PC-3 (cell line): ENCODE measurements at regions not wholly inside any gene's neighbourhood (a gene's known extent, or its start where the extent isn't known, plus 50 kb on each side); places are given as distances from the start of the nearest gene placed in this dataset.

Experiments used
- EZH2 ChIP-seq: fragments of 300-600 bp; sonication (generic); IDR thresholded peaks from one replicate; pipeline ENCODE4 v1.6.1; 2017; ENCODE audit warnings: antibody characterized with exemption, mild to moderate bottlenecking, low read length; ENCODE audit not compliant: unreplicated experiment
- TF ChIP-seq, protein P1 (sequence below): fragments of 300-600 bp; sonication (generic); conservative IDR thresholded peaks from 2 replicates; pipeline ENCODE4 v1.5.1; 2017; ENCODE audit warnings: antibody characterized with exemption, low read depth, mild to moderate bottlenecking, low read length

- TF ChIP-seq, protein P1, sequence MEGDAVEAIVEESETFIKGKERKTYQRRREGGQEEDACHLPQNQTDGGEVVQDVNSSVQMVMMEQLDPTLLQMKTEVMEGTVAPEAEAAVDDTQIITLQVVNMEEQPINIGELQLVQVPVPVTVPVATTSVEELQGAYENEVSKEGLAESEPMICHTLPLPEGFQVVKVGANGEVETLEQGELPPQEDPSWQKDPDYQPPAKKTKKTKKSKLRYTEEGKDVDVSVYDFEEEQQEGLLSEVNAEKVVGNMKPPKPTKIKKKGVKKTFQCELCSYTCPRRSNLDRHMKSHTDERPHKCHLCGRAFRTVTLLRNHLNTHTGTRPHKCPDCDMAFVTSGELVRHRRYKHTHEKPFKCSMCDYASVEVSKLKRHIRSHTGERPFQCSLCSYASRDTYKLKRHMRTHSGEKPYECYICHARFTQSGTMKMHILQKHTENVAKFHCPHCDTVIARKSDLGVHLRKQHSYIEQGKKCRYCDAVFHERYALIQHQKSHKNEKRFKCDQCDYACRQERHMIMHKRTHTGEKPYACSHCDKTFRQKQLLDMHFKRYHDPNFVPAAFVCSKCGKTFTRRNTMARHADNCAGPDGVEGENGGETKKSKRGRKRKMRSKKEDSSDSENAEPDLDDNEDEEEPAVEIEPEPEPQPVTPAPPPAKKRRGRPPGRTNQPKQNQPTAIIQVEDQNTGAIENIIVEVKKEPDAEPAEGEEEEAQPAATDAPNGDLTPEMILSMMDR, result no peak
- no peak for TF ChIP-seq EZH2
Measured at GRCh38 chr5:28408186-28408585, 1369.8 kb upstream of the CDH9 start.
